Ishikawa (cell line): ENCODE measurements at regions not wholly inside any gene's neighbourhood (a gene's known extent, or its start where the extent isn't known, plus 50 kb on each side); places are given as distances from the start of the nearest gene placed in this dataset.

Experiments used
- EGR1 ChIP-seq: IDR thresholded peaks from 2 replicates; pipeline ENCODE4 v1.6.1; 2012
- RAD21 ChIP-seq: IDR thresholded peaks from 2 replicates; pipeline ENCODE4 v1.6.1; 2012; ENCODE audit warnings: low read depth

DNA sequence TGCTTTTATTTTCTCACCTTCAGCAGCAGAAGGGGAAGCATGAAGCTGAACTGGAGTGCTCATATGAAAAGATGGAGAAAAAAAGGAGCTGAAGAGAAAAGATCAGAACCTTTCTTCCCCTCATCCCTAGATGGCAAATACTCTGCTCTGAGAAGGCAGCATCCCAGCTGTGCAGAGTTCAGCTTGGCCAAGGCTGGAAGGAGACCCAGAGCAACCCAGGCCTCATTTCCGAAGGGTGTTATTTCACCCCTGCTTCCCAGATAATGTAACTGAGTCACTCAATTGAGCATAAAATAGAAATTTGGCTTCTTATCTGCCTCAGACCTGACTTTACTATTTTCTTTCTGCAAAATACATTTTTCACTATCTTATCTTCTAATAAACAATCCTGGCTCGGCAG, 489.9 kb upstream of the BRINP1 start:
- no peak for TF ChIP-seq RAD21
- no peak for TF ChIP-seq EGR1
